Caco-2 (cell line): ENCODE measurements at regions not wholly inside any gene's neighbourhood (a gene's known extent, or its start where the extent isn't known, plus 50 kb on each side); places are given as distances from the start of the nearest gene placed in this dataset.

Experiments used
- BruUV-seq: library from RNA; stranded (reverse); fragments of 400-500 nt; replicated peaks from 2 replicates; lab custom pipeline; 2021; lab: Mats Ljungman, UMichigan
- CTCF ChIA-PET: fragments of 300-600 bp; sonication (Branson Sonifier 250); formaldehyde crosslinking; loops from one replicate; lab custom pipeline; 2022; ENCODE audit warnings: antibody characterized with exemption; lab: Charles Lee
- POLR2A ChIA-PET: fragments of 300-600 bp; sonication (Branson Sonifier 250); formaldehyde crosslinking; loops from one replicate; lab custom pipeline; 2022; ENCODE audit warnings: antibody characterized with exemption; lab: Charles Lee
- DNase-seq, 2 experiments: peaks; one replicate each; pipeline versions ENCODE4 v3.0.0 to v3.0.0-alpha.2; 2020 to 2022
- H3K27me3 ChIP-seq: replicated peaks from 2 replicates; pipeline ENCODE4 v1.6.0; 2011; ENCODE audit warnings: low read length; ENCODE audit not compliant: control insufficient read depth, insufficient read depth
- H3K36me3 ChIP-seq: 2 replicates; pipeline ENCODE4 v1.5.1; 2011; ENCODE audit warnings: low read length; ENCODE audit not compliant: control insufficient read depth, insufficient read depth
- H3K4me1 ChIP-seq: fragments of 250-450 bp; sonication (Bioruptor Pico); 2 replicates; pipeline ENCODE4 v1.5.1; 2020; ENCODE audit warnings: mild to moderate bottlenecking
- H3K4me3 ChIP-seq: 2 replicates; pipeline ENCODE4 v1.5.1; 2011; ENCODE audit warnings: low read depth, mild to moderate bottlenecking, control low read depth, low read length
- H3K9me3 ChIP-seq: fragments of 250-450 bp; sonication (Bioruptor Pico); 2 replicates; pipeline ENCODE4 v1.5.1; 2020; ENCODE audit warnings: mild to moderate bottlenecking, moderate library complexity
- H3K27ac Mint-ChIP-seq: one replicate; pipeline ENCODE4 v1.8.0; 2022; ENCODE audit warnings: mixed read lengths; ENCODE audit not compliant: unreplicated experiment
- H3K27me3 Mint-ChIP-seq: one replicate; pipeline ENCODE4 v1.8.0; 2022; ENCODE audit warnings: mixed read lengths; ENCODE audit not compliant: insufficient read depth, unreplicated experiment
- H3K36me3 Mint-ChIP-seq: one replicate; pipeline ENCODE4 v1.8.0; 2022; ENCODE audit warnings: mild to moderate bottlenecking, mixed read lengths; ENCODE audit not compliant: insufficient read depth, unreplicated experiment
- H3K4me1 Mint-ChIP-seq: one replicate; pipeline ENCODE4 v1.8.0; 2022; ENCODE audit warnings: low read depth, mixed read lengths; ENCODE audit not compliant: unreplicated experiment
- H3K4me3 Mint-ChIP-seq: one replicate; pipeline ENCODE4 v1.8.0; 2022; ENCODE audit warnings: mild to moderate bottlenecking, moderate library complexity, mixed read lengths; ENCODE audit not compliant: unreplicated experiment
- H3K9me3 Mint-ChIP-seq: one replicate; pipeline ENCODE4 v1.8.0; 2022; ENCODE audit warnings: mixed read lengths; ENCODE audit not compliant: unreplicated experiment
- CTCF ChIP-seq, 2 experiments: fragments of 200-600 bp in 1 of 2; IDR thresholded peaks; 1 replicate in 1 of 2; 2 replicates in 1 of 2; pipeline versions ENCODE4 v1.5.1 to v1.8.0; 2011 to 2022; ENCODE audit warnings: antibody characterized with exemption in 1 of 2, control low read depth in 1 of 2, inconsistent platforms in 1 of 2, low read depth in 1 of 2, low read length in 1 of 2, mild to moderate bottlenecking in 1 of 2, moderate library complexity in 1 of 2; ENCODE audit not compliant: insufficient read depth in 1 of 2, severe bottlenecking in 1 of 2, unreplicated experiment in 1 of 2
- intact Hi-C: fragments of 100-400 bp; cut with micrococcal nuclease; formaldehyde crosslinking; loops from one replicate; pipeline ENCODE4 v1.10.0; 2022; ENCODE audit not compliant: unreplicated experiment

DNA sequence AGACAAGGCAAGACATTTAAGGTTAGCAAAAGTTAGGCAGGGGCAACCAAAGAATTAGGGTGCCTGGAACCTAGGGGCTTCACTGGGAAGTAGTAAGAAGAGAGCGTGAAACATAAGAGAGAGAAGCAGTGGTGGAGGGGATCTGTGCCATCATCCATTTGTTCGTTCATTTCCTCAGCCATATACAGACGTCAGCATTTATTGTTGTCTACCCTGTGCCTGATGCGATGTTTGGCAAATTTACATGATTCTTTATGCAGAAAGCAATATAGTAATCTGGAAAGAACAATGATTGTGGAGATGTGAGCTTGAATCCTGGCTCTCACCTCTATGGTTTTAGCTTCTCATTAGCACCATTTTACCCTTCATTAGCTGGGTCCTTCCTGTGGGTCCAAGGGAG, 477.5 kb upstream of the MPDZ start:
- no peaks in the 10 kb centered on the region for H3K4me1 ChIP-seq
- CTCF ChIA-PET, result no interaction called here
- TF ChIP-seq CTCF (IDR thresholded peaks at IDR 0.05; ENCODE audit: insufficient read depth in 1 of 2, low read depth in 1 of 2, low read length in 1 of 2, severe bottlenecking in 1 of 2, unreplicated experiment in 1 of 2), result no peak
- H3K4me3 ChIP-seq, result no peak overlapping the region
- no peaks in the 10 kb centered on the region for H3K9me3 Mint-ChIP-seq
- intact Hi-C loops, result no loop called here
- no peaks in the 10 kb centered on the region for H3K9me3 ChIP-seq
- H3K27me3 ChIP-seq, result no peaks in the 10 kb centered on the region
- no peaks in the 10 kb centered on the region for H3K4me1 Mint-ChIP-seq
- no peaks in the 10 kb centered on the region for H3K36me3 ChIP-seq
- DNase-seq, result no peak
- peaks cover 3% of the 10 kb centered on the region for H3K27me3 Mint-ChIP-seq
- H3K27ac Mint-ChIP-seq, result no peak overlapping the region
- POLR2A ChIA-PET, result no interaction called here
- no TSS peak for BruUV-seq
- no peak overlapping the region for H3K4me3 Mint-ChIP-seq
- no peaks in the 10 kb centered on the region for H3K36me3 Mint-ChIP-seq

GRCh38 chr9:13755551-13755950, 476.1 kb upstream of the MPDZ start:
- Mint-ChIP-seq H3K27ac (no peak overlapping the region), H3K36me3 (no peaks in the 10 kb centered on the region), H3K9me3 (no peaks in the 10 kb centered on the region), H3K4me3 (no peak overlapping the region), H3K27me3 (peaks cover 3% of the 10 kb centered on the region), H3K4me1 (no peaks in the 10 kb centered on the region)
- no TSS peak for BruUV-seq
- Histone ChIP-seq H3K36me3 (no peaks in the 10 kb centered on the region), H3K27me3 (no peaks in the 10 kb centered on the region), H3K9me3 (no peaks in the 10 kb centered on the region), H3K4me1 (no peaks in the 10 kb centered on the region), H3K4me3 (no peak overlapping the region)
- DNase-seq, result no peak
- TF ChIP-seq CTCF (IDR thresholded peaks at IDR 0.05; ENCODE audit: insufficient read depth in 1 of 2, low read depth in 1 of 2, low read length in 1 of 2, severe bottlenecking in 1 of 2, unreplicated experiment in 1 of 2), result no peak
- CTCF ChIA-PET, result no interaction called here
- intact Hi-C loops, result no loop called here
- POLR2A ChIA-PET, result no interaction called here

DNA sequence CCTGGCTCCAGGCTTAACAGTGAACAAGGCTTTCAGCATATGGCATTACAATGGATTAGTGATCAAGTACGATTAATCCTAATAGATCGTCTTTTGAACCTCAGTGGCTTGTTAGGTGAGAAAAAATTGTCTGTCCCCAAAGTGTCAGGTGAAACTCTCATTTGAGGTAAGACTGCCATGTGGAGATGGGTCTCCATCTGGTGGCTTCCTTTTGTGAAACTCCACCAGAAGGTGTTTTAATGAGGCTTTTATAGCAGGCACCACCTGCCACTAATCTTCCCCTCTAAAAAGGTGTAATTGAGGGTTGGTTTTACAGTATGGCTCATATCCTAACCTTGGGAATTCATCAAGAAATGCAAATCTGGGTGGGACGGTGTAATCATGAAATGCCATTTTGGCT, 471.1 kb upstream of the MPDZ start:
- intact Hi-C loops, result no loop called here
- POLR2A ChIA-PET, result no interaction called here

More for the DNA sequence above, 471.1 kb upstream of the MPDZ start:
- Mint-ChIP-seq H3K27me3 (no peaks in the 10 kb centered on the region), H3K36me3 (no peaks in the 10 kb centered on the region), H3K27ac (no peak overlapping the region), H3K4me3 (no peak overlapping the region), H3K4me1 (no peaks in the 10 kb centered on the region), H3K9me3 (no peaks in the 10 kb centered on the region)
- TF ChIP-seq CTCF (IDR thresholded peaks at IDR 0.05; ENCODE audit: insufficient read depth in 1 of 2, low read depth in 1 of 2, low read length in 1 of 2, severe bottlenecking in 1 of 2, unreplicated experiment in 1 of 2), result no peak
- CTCF ChIA-PET, result no interaction called here
- H3K4me1 ChIP-seq, result no peaks in the 10 kb centered on the region
- DNase-seq, result no peak
- no TSS peak for BruUV-seq
- no peak overlapping the region for H3K4me3 ChIP-seq
- no peaks in the 10 kb centered on the region for H3K27me3 ChIP-seq
- no peaks in the 10 kb centered on the region for H3K36me3 ChIP-seq
- H3K9me3 ChIP-seq, result no peaks in the 10 kb centered on the region
